H4 (cell line): ENCODE measurements at regions not wholly inside any gene's neighbourhood (a gene's known extent, or its start where the extent isn't known, plus 50 kb on each side); places are given as distances from the start of the nearest gene placed in this dataset.

Experiments used
- DNase-seq: peaks from one replicate; pipeline ENCODE4 v3.0.0-alpha.2; 2015; ENCODE audit warnings: low spot score

GRCh38 chr9:20117482-20117881 is 328.6 kb upstream of the SLC24A2 start:
- DNase-seq = no peak

- DNase-seq = no peak
Measured at GRCh38 chr9:20114974-20115373, 326.1 kb upstream of the SLC24A2 start.

GRCh38 chr9:20112205-20112783 is 323.5 kb upstream of the SLC24A2 start:
- no peak for DNase-seq

DNA sequence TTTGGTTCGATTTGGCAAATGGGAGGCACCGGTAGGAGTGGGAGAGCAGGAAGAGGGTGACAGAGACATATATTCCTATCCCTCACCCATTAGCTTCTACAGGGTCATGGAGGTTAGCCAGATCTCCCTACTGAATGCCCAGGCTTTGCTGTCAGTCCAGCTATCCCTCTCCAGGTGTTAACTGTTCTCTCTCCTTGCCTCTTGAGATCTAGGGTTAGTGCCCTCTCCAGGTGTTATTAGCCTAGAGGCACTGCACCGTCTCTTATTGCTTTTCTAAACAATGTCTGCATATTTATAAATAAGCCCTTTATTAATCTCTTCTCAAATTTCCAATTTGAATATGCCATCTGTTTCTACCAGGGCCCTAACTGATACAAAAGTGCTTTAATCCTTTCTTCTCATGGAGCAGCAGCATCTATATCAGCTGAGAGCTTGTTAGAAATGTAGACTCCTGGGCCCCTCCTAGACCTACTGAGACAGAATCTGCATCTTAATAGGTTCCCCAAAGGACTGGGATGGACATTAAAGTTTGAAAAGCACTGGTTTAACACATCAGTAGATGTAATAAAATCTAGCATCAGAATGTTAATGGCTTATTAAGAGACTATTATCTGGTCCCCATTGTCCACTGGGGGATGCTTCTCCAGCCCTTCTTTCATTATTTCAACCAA is 322.5 kb upstream of the SLC24A2 start:
- no peak for DNase-seq

GRCh38 chr9:20095430-20096092 is 306.7 kb upstream of the SLC24A2 start:
- no peak for DNase-seq

- DNase-seq = no peak
Measured at GRCh38 chr9:20092561-20092960, 303.7 kb upstream of the SLC24A2 start.

GRCh38 chr9:20087481-20087880 is 298.6 kb upstream of the SLC24A2 start:
- no peak for DNase-seq

DNA sequence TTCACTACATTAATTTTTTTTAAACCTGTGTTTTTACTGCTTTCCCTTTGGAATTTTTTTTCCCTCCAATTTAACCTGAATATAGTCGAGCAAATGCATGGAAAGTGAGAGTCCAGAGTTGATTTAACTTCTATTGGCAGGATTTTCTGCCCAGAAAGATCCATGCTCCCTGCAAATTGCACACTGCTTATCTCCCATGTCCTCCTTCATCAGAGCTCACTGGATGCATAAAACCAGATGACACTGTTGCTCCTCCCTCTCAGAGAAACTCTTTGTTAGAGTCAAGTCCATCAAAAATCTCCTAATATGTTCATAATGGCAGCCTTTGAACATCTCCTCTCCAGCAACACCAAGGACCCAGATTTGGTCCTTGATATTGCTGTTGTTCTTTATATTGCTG is 297.0 kb upstream of the SLC24A2 start:
- DNase-seq = no peak

- DNase-seq = no peak
Measured at GRCh38 chr9:20084125-20084524, 295.3 kb upstream of the SLC24A2 start.

- DNase-seq = no peak
Measured at GRCh38 chr9:20083390-20083789, 294.6 kb upstream of the SLC24A2 start.

DNA sequence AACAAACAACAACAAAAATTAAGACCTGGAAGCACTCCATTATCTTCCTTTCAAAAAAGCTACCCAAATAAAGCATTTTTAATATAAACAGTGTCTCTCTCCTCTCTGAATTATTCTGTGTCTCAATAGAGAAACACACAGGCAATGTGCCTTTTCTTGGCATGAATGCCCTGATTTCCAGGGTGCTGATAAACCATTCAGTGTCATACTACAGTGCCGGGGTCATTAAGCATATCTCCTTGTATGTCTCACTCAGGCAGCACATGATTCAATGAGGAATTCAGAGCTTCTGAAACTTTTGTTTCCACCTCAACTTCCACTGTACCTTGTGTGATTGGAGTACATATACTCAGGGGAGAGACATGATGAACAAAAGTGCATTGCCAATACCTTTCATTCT is 294.0 kb upstream of the SLC24A2 start:
- no peak for DNase-seq

- no peak for DNase-seq
Measured at GRCh38 chr9:20082406-20082805, 293.6 kb upstream of the SLC24A2 start.

- DNase-seq = no peak
Measured at GRCh38 chr9:20078246-20078645, 289.4 kb upstream of the SLC24A2 start.

- no peak for DNase-seq
Measured at GRCh38 chr9:20074291-20074690, 285.5 kb upstream of the SLC24A2 start.

DNA sequence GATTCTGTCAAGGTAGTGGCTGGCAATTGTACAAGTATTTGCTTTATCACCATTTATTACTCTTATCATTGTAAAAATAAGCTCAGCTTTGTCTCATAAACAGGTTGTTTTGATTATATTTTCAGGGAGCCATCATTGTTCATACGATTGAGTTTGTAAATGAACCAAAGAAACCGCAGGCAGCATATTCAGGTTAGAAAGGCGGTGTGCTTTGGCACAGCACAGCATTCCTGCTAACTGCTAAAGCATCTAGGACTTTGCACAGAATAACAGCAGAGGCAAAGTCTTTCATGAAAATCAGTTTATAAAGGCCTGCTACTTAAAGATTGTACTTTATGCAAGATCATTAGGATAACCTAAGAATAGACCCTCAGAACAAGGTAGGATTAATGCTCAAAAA is 281.5 kb upstream of the SLC24A2 start:
- DNase-seq = no peak

- DNase-seq = no peak
Measured at GRCh38 chr9:20065796-20066700, 277.2 kb upstream of the SLC24A2 start.

DNA sequence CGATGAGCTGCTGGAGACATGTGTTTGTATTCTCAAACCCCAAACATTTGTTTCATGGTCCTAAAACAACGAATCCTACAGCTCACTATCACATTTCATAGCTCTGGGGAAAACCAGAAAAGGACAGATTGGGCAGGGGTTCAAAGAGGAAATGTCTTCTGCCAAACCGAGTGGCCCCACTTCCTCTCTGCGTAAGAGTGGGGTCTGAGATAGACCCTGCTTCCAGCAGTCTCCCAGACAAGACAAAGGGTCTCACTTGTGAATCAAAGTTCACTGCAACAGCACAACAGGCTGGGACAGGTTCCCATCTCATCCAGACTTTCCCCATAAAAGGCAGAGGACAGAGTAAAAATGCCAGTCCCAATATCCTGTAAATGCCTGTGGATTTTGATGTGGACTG is 276.2 kb upstream of the SLC24A2 start:
- DNase-seq = no peak

GRCh38 chr9:20054734-20055133 is 265.9 kb upstream of the SLC24A2 start:
- no peak for DNase-seq

DNA sequence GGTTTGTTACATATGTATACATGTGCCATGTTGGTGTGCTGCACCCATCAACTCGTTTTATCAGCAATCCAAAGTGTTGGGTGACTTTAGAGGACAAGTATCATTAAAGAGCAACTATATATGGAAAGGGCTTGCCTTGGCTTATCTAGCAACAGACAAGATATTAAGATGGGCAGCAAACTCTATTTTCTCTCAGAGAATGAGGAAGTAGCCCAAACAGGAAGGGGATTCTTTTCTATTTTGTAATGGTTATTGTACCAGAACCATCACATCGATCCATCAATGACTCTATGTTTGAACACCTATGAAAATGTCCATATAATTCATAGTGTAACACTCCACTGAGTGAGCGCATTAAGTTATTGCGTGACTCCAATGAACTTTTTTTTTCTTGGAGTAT is 260.1 kb upstream of the SLC24A2 start:
- no peak for DNase-seq

GRCh38 chr9:20048437-20048836 is 259.6 kb upstream of the SLC24A2 start:
- no peak for DNase-seq

GRCh38 chr9:20044686-20045085 is 255.8 kb upstream of the SLC24A2 start:
- DNase-seq = no peak

DNA sequence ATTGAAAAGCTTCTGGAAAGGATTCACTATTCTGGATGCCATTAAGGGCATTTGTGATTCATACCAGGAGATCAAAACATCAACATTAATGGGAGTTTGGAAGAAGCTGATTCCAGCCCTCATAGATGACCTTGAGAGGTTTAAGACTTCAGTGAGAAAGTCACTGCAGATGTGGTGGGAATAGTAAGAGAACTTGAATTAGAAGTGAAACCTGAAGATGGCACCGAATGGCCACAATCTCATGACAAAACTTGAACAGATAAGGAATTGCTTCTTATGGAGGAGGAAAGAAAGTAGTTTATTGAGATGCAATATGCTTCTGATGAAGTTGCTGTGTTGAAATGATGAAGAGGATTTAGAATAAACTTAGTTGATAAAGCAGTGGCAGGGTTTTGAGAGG is 254.6 kb upstream of the SLC24A2 start:
- no peak for DNase-seq
